CD14-positive monocyte (primary cell): ENCODE measurements at regions not wholly inside any gene's neighbourhood (a gene's known extent, or its start where the extent isn't known, plus 50 kb on each side); places are given as distances from the start of the nearest gene placed in this dataset.

ENCODE experiments used
- DNase-seq, 3 donors: peaks; one replicate each; pipeline ENCODE4 v3.0.0-alpha.2; 2011 to 2022
- H2AFZ ChIP-seq: 2 replicates; pipeline ENCODE4 v1.6.0; 2012; ENCODE audit warnings: mild to moderate bottlenecking, low read depth, low read length, inconsistent platforms; ENCODE audit not compliant: insufficient read depth, poor library complexity, severe bottlenecking
- H3K27ac ChIP-seq, 2 donors: 1 replicate in 1 of 2; 2 replicates in 1 of 2; pipeline ENCODE4 v1.5.1; 2012 to 2013; ENCODE audit warnings: low read length in 2 of 2, control low read depth in 1 of 2, inconsistent platforms in 1 of 2, low read depth in 1 of 2, mild to moderate bottlenecking in 1 of 2
- H3K27me3 ChIP-seq, 2 donors: one replicate each; pipeline versions ENCODE4 v1.6.0 to v1.6.1; 2011 to 2013; ENCODE audit warnings: low read length in 2 of 2; ENCODE audit not compliant: control insufficient read depth in 2 of 2, insufficient read depth in 2 of 2
- H3K36me3 ChIP-seq, 2 donors: replicated peaks in 1 of 2; 1 replicate in 1 of 2; 2 replicates in 1 of 2; pipeline versions ENCODE4 v1.5.1 to v1.6.1; 2012 to 2013; ENCODE audit warnings: low read length in 2 of 2, control low read depth in 1 of 2, inconsistent platforms in 1 of 2, mild to moderate bottlenecking in 1 of 2; ENCODE audit not compliant: insufficient read depth in 2 of 2, control insufficient read depth in 1 of 2
- H3K4me1 ChIP-seq, 2 donors: 1 replicate in 1 of 2; 2 replicates in 1 of 2; pipeline versions ENCODE4 v1.5.1 to v1.6.1; 2012 to 2013; ENCODE audit warnings: low read length in 2 of 2, control low read depth in 1 of 2, inconsistent platforms in 1 of 2, mild to moderate bottlenecking in 1 of 2, moderate library complexity in 1 of 2; ENCODE audit not compliant: insufficient read depth in 2 of 2, control insufficient read depth in 1 of 2
- H3K4me2 ChIP-seq: replicated peaks from 2 replicates; pipeline ENCODE3; 2012; ENCODE audit warnings: low read length, moderate library complexity, mild to moderate bottlenecking; ENCODE audit not compliant: poor library complexity, severe bottlenecking; ENCODE audit errors: extremely low read depth
- H3K4me3 ChIP-seq, 3 experiments: fragments of 200-600 bp in 1 of 3; sonication (generic) in 1 of 3; replicated peaks in 1 of 3; 1 replicate in 2 of 3; 2 replicates in 1 of 3; pipeline ENCODE4 v1.5.1; 2011 to 2013; ENCODE audit warnings: low read length in 3 of 3, mild to moderate bottlenecking in 3 of 3, control low read depth in 2 of 3, low read depth in 2 of 3, inconsistent platforms in 1 of 3, moderate library complexity in 1 of 3
- H3K79me2 ChIP-seq: 2 replicates; pipeline ENCODE4 v1.6.0; 2012; ENCODE audit warnings: mild to moderate bottlenecking, control low read depth, inconsistent platforms, low read length, moderate library complexity; ENCODE audit not compliant: insufficient read depth
- H3K9ac ChIP-seq: 2 replicates; pipeline ENCODE4 v1.6.0; 2017; ENCODE audit warnings: low read length, mild to moderate bottlenecking; ENCODE audit not compliant: insufficient read depth, poor library complexity, severe bottlenecking
- H3K9me3 ChIP-seq, 2 donors: replicated peaks in 1 of 2; 1 replicate in 1 of 2; 2 replicates in 1 of 2; pipeline versions ENCODE4 v1.5.1 to v1.6.1; 2012 to 2013; ENCODE audit warnings: low read length in 2 of 2, control low read depth in 1 of 2; ENCODE audit not compliant: control insufficient read depth in 1 of 2, insufficient read depth in 1 of 2
- H4K20me1 ChIP-seq: 2 replicates; pipeline ENCODE4 v1.6.0; 2012; ENCODE audit warnings: mild to moderate bottlenecking, low read length, control low read depth, moderate library complexity; ENCODE audit not compliant: insufficient read depth
- H3K27ac Mint-ChIP-seq, 7 donors: one replicate each; pipeline ENCODE4 v1.8.0; 2020; ENCODE audit warnings: mild to moderate bottlenecking in 7 of 7, mixed read lengths in 7 of 7, moderate library complexity in 6 of 7, inconsistent platforms in 2 of 7
- H3K27me3 Mint-ChIP-seq, 3 donors: one replicate each; pipeline ENCODE4 v1.8.0; 2021 to 2022; ENCODE audit warnings: low read depth in 3 of 3, mild to moderate bottlenecking in 3 of 3, mixed read lengths in 3 of 3, moderate library complexity in 3 of 3, inconsistent platforms in 1 of 3
- H3K36me3 Mint-ChIP-seq, 2 donors: one replicate each; pipeline ENCODE4 v1.8.0; 2020; ENCODE audit warnings: mixed read lengths in 2 of 2, inconsistent platforms in 1 of 2, mild to moderate bottlenecking in 1 of 2
- H3K4me1 Mint-ChIP-seq: one replicate; pipeline ENCODE4 v1.8.0; 2020; ENCODE audit warnings: mild to moderate bottlenecking, mixed read lengths
- H3K4me3 Mint-ChIP-seq, 2 donors: one replicate each; pipeline ENCODE4 v1.8.0; 2020; ENCODE audit warnings: mild to moderate bottlenecking in 2 of 2, mixed read lengths in 2 of 2, moderate library complexity in 1 of 2
- H3K9me3 Mint-ChIP-seq, 7 donors: one replicate each; pipeline ENCODE4 v1.8.0; 2020 to 2022; ENCODE audit warnings: mixed read lengths in 7 of 7, mild to moderate bottlenecking in 6 of 7, moderate library complexity in 6 of 7, inconsistent platforms in 2 of 7
- CTCF ChIP-seq: fragments of 200-600 bp; IDR thresholded peaks from one replicate; pipeline ENCODE4 v1.8.0; 2022; ENCODE audit warnings: antibody characterized with exemption, mild to moderate bottlenecking
- WGBS: methylation state at CpG from one replicate; pipeline ENCODE4 v1.1.5; 2013; ENCODE audit warnings: missing lambda C conversion rate; ENCODE audit not compliant: insufficient coverage; 5-methylcytosine and 5-hydroxymethylcytosine counted together
- intact Hi-C, 2 donors: fragments of 100-400 bp; cut with micrococcal nuclease; formaldehyde crosslinking; loops; one replicate each; pipeline versions ENCODE4 v1.15.0 to v1.15.1; 2023

- Histone ChIP-seq H3K9me3 (no peaks in the 10 kb centered on the region), H3K4me3 (no peak overlapping the region), H3K27me3 (no peaks in the 10 kb centered on the region), H3K4me1 (no peaks in the 10 kb centered on the region), H3K36me3 (no peaks in the 10 kb centered on the region), H3K9ac (no peak overlapping the region), H3K27ac (no peak overlapping the region), H3K79me2 (no peaks in the 10 kb centered on the region), H2AFZ (no peak overlapping the region), H3K4me2 (no peak overlapping the region), H4K20me1 (no peaks in the 10 kb centered on the region)
- no peak overlapping the region for H3K27ac Mint-ChIP-seq
- H3K9me3 Mint-ChIP-seq = no peaks in the 10 kb centered on the region
- peaks cover 1 to 4% (median 3%) of the 10 kb centered on the region in 3 donors for H3K27me3 Mint-ChIP-seq
- intact Hi-C loops = no loop called here
- DNase-seq = no peak
- no peak for TF ChIP-seq CTCF
- H3K4me3 Mint-ChIP-seq = no peak overlapping the region
- peaks cover 0 to 3% of the 10 kb centered on the region in 2 donors for H3K36me3 Mint-ChIP-seq
- WGBS = 83% methylated on average over 1 of the region's 2 CpGs
- H3K4me1 Mint-ChIP-seq = peaks cover 2% of the 10 kb centered on the region
These were observed 393.6 kb downstream of the CD83 start for GRCh38 chr6:14511061-14511586.

- Histone ChIP-seq H3K27ac (no peak overlapping the region), H3K27me3 (no peaks in the 10 kb centered on the region), H2AFZ (no peak overlapping the region), H3K4me2 (no peak overlapping the region), H3K4me1 (no peaks in the 10 kb centered on the region), H3K79me2 (no peaks in the 10 kb centered on the region), H3K9ac (no peak overlapping the region), H4K20me1 (no peaks in the 10 kb centered on the region), H3K36me3 (no peaks in the 10 kb centered on the region), H3K9me3 (no peaks in the 10 kb centered on the region), H3K4me3 (no peak overlapping the region)
- intact Hi-C loops = no loop called here
- no peaks in the 10 kb centered on the region for H3K9me3 Mint-ChIP-seq
- H3K4me3 Mint-ChIP-seq = no peak overlapping the region
- peak overlapping the region in 1 of 7 donors; percentile 12 for H3K27ac Mint-ChIP-seq
- TF ChIP-seq CTCF = no peak
- no peak for DNase-seq
- H3K4me1 Mint-ChIP-seq = no peaks in the 10 kb centered on the region
- H3K36me3 Mint-ChIP-seq = peaks cover 0 to 3% of the 10 kb centered on the region in 2 donors
- WGBS = 90% methylated on average over 2 of the region's 3 CpGs
- peaks cover 1 to 3% (median 2%) of the 10 kb centered on the region in 3 donors for H3K27me3 Mint-ChIP-seq
These were observed 394.7 kb downstream of the CD83 start for GRCh38 chr6:14512246-14512645.
